Heart left ventricle (tissue), 16 donors: ENCODE measurements at regions not wholly inside any gene's neighbourhood (a gene's known extent, or its start where the extent isn't known, plus 50 kb on each side); places are given as distances from the start of the nearest gene placed in this dataset.

Source experiments
- ATAC-seq, 4 donors: fragments of 200-7000 bp; cut with Tn5 transposase; one replicate each; pipeline ENCODE4 v1.9.1; 2020 to 2022; ENCODE audit warnings: moderate library complexity in 4 of 4, mild to moderate bottlenecking in 3 of 4, moderate number of reproducible peaks in 1 of 4
- DNase-seq, 5 donors: peaks; one replicate each; pipeline ENCODE4 v3.0.0-alpha.2; 2020
- H3K27ac ChIP-seq, 12 donors: fragments of 200-600 bp; sonication (generic) in 4 of 12; one replicate each; pipeline versions ENCODE4 v1.5.0 to v1.8.0; 2016 to 2022; ENCODE audit warnings: mild to moderate bottlenecking in 2 of 12
- H3K27me3 ChIP-seq, 9 donors: fragments of 200-600 bp; sonication (generic) in 2 of 9; one replicate each; pipeline versions ENCODE4 v1.5.1 to v1.8.0; 2016 to 2022; ENCODE audit warnings: mild to moderate bottlenecking in 3 of 9
- H3K36me3 ChIP-seq, 9 donors: fragments of 200-600 bp; sonication (generic) in 2 of 9; one replicate each; pipeline versions ENCODE4 v1.5.0 to v1.8.0; 2018 to 2022; ENCODE audit warnings: mild to moderate bottlenecking in 2 of 9
- H3K4me1 ChIP-seq, 12 donors: fragments of 200-600 bp; sonication (generic) in 4 of 12; one replicate each; pipeline versions ENCODE4 v1.5.0 to v1.8.0; 2016 to 2022; ENCODE audit warnings: mild to moderate bottlenecking in 3 of 12
- H3K4me3 ChIP-seq, 12 donors: fragments of 200-600 bp; sonication (generic) in 4 of 12; one replicate each; pipeline versions ENCODE4 v1.5.0 to v1.8.0; 2017 to 2022; ENCODE audit warnings: mild to moderate bottlenecking in 9 of 12, moderate library complexity in 4 of 12
- H3K9me3 ChIP-seq, 12 donors: fragments of 200-600 bp; sonication (generic) in 4 of 12; one replicate each; pipeline versions ENCODE4 v1.5.0 to v1.8.0; 2016 to 2022; ENCODE audit warnings: mild to moderate bottlenecking in 1 of 12
- CTCF ChIP-seq, 12 donors: fragments of 200-600 bp; sonication (generic) in 4 of 12; IDR thresholded peaks; one replicate each; pipeline versions ENCODE4 v1.5.0 to v1.8.0; 2018 to 2022; ENCODE audit warnings: antibody characterized with exemption in 12 of 12, mild to moderate bottlenecking in 5 of 12
- POLR2A ChIP-seq, 2 donors: fragments of 450-650 bp; IDR thresholded peaks; one replicate each; pipeline ENCODE4 v1.6.1; 2017; ENCODE audit warnings: antibody characterized with exemption in 2 of 2, mild to moderate bottlenecking in 2 of 2, moderate library complexity in 2 of 2
- WGBS, 4 donors: extraction: QIAGEN DNeasy Blood & Tissue Kit in 2 of 4; methylation state at CpG; one replicate each; pipeline versions ENCODE4 v1.1.5 to v1.1.7; 2013 to 2018; 5-methylcytosine and 5-hydroxymethylcytosine counted together
- intact Hi-C, 10 donors: fragments of 100-400 bp; cut with DNase I; formaldehyde crosslinking; loops; one replicate each; pipeline versions ENCODE4 v1.11.1 to v1.14.2; 2022
- donor health status: ischemic (EF 13 %, LVEDD 7.1; RV severe dilation, severe dysfunction).
- donor health status: healthy with polysubstance abuse.
- donor health status: DM: no; HTN: yes; CAD: no.
- donor health status: DM: no; HTN: no; CAD: no.
- donor health status: ischemic (EF 25% LVEDD 6.9; RV normal size, moderate dysfunction).
- donor health status: ischemic (EF 25% LVEDD 5.7; RV mildly dilated, moderate dysfunction).
- donor health status: healthy.
- donor health status: DM: yes; HTN: yes; CAD: no.
- donor health status: ischemic (EF 35%, LVEDD 5.7; RV mildly dilated, moderate dysfunction).
- donor health status: nonischemic (EF 11% LVEDD 7.7; RV severe dilation, severe dysfunction).
- donor health status: DM: yes; HTN: yes; CAD: no.
- donor health status: PGD.
- donor health status: ischemic (EF 29% LVEDD 5.4; RV normal size, mild dysfunction).
- donor health status: nonischemic (EF 23%, LVEDD 6.1; RV moderate dilation, normal function).

- H3K27me3 ChIP-seq = no peaks in the 10 kb centered on the region
- no peak for DNase-seq
- peaks cover 0 to 21% (median 2%) of the 10 kb centered on the region in 12 donors for H3K4me1 ChIP-seq
- intact Hi-C loops = no loop called here
- no peak overlapping the region for H3K27ac ChIP-seq
- peak in 1 of 4 donors; percentile 63 for ATAC-seq
- WGBS, 4 donors = 34 to 42% (median 38%) methylated on average over 3 of the region's 3 CpGs
- H3K4me3 ChIP-seq = no peak overlapping the region
- TF ChIP-seq POLR2A (IDR thresholded peaks at IDR 0.05) (no peak), CTCF (IDR thresholded peaks at IDR 0.05) (no peak)
- no peaks in the 10 kb centered on the region for H3K9me3 ChIP-seq
- no peaks in the 10 kb centered on the region for H3K36me3 ChIP-seq
Observed at GRCh38 chr1:192747943-192748342, 60.9 kb upstream of the RGS2 start.

GRCh38 chr1:192749349-192749748 lies 59.5 kb upstream of the RGS2 start:
- ATAC-seq = peak; percentile 67 to 95 (median 91)
- Histone ChIP-seq H3K9me3 (no peaks in the 10 kb centered on the region), H3K27ac (peak overlapping the region in 2 of 12 donors; percentile 12 to 62), H3K4me3 (no peak overlapping the region), H3K36me3 (no peaks in the 10 kb centered on the region), H3K4me1 (peaks cover 0 to 21% (median 2%) of the 10 kb centered on the region in 12 donors), H3K27me3 (no peaks in the 10 kb centered on the region)
- intact Hi-C loops = no loop called here
- DNase-seq = no peak
- no peak for TF ChIP-seq POLR2A (IDR thresholded peaks at IDR 0.05)
- TF ChIP-seq CTCF (IDR thresholded peaks at IDR 0.05) = no peak

- peaks cover 0 to 21% (median 2%) of the 10 kb centered on the region in 12 donors for H3K4me1 ChIP-seq
- TF ChIP-seq CTCF (IDR thresholded peaks at IDR 0.05) (no peak), POLR2A (IDR thresholded peaks at IDR 0.05) (no peak)
- no peaks in the 10 kb centered on the region for H3K36me3 ChIP-seq
- 93 to 96% (median 95%) methylated on average over 6 to 12 of the region's 12 CpGs for WGBS, 4 donors
- DNase-seq (peak in 1 of 5 donors; percentile 33), ATAC-seq (no peak)
- intact Hi-C loops = no loop called here
- H3K4me3 ChIP-seq = no peak overlapping the region
- no peak overlapping the region for H3K27ac ChIP-seq
- no peaks in the 10 kb centered on the region for H3K27me3 ChIP-seq
- no peaks in the 10 kb centered on the region for H3K9me3 ChIP-seq
Observed at GRCh38 chr1:192751260-192751659, 57.6 kb upstream of the RGS2 start.

GRCh38 chr1:192756314-192756713 lies 52.5 kb upstream of the RGS2 start:
- Histone ChIP-seq H3K27me3 (no peaks in the 10 kb centered on the region), H3K9me3 (peaks cover 0 to 3% (median 0%) of the 10 kb centered on the region in 12 donors), H3K36me3 (no peaks in the 10 kb centered on the region), H3K4me1 (no peaks in the 10 kb centered on the region), H3K27ac (no peak overlapping the region), H3K4me3 (no peak overlapping the region)
- 81 to 87% (median 84%) methylated on average over 4 of the region's 4 CpGs for WGBS, 4 donors
- no peak for DNase-seq
- intact Hi-C loops = no loop called here
- no peak for TF ChIP-seq POLR2A (IDR thresholded peaks at IDR 0.05)
- no peak for TF ChIP-seq CTCF (IDR thresholded peaks at IDR 0.05)
- ATAC-seq = no peak
